Nephron progenitor cell (in vitro differentiated cells): ENCODE measurements at regions not wholly inside any gene's neighbourhood (a gene's known extent, or its start where the extent isn't known, plus 50 kb on each side); places are given as distances from the start of the nearest gene placed in this dataset.
A peak's percentile ranks its signal among the peaks of the same experiment; 100 is the strongest.

Experiments used
- DNase-seq: peaks from one replicate; pipeline ENCODE4 v3.0.0; 2021
- H3K27ac Mint-ChIP-seq: 2 replicates; pipeline ENCODE4 v1.8.0; 2021; ENCODE audit warnings: mild to moderate bottlenecking, moderate library complexity, mixed read lengths
- H3K27me3 Mint-ChIP-seq: 2 replicates; pipeline ENCODE4 v1.8.0; 2021; ENCODE audit warnings: mild to moderate bottlenecking, low read depth, mixed read lengths; ENCODE audit not compliant: poor library complexity
- H3K36me3 Mint-ChIP-seq: 2 replicates; pipeline ENCODE4 v1.8.0; 2021; ENCODE audit warnings: low read depth, mixed read lengths
- H3K4me1 Mint-ChIP-seq: 2 replicates; pipeline ENCODE4 v1.8.0; 2021; ENCODE audit warnings: mixed read lengths
- H3K4me3 Mint-ChIP-seq: 2 replicates; pipeline ENCODE4 v1.8.0; 2021; ENCODE audit warnings: mild to moderate bottlenecking, moderate library complexity, mixed read lengths
- H3K9me3 Mint-ChIP-seq: 2 replicates; pipeline ENCODE4 v1.8.0; 2021; ENCODE audit warnings: mild to moderate bottlenecking, moderate library complexity, mixed read lengths
- TF ChIP-seq, protein P1 (sequence below): fragments of 200-600 bp; sonication (generic); IDR thresholded peaks from 2 replicates; pipeline ENCODE4 v1.5.0; 2021; ENCODE audit warnings: antibody characterized with exemption

DNA sequence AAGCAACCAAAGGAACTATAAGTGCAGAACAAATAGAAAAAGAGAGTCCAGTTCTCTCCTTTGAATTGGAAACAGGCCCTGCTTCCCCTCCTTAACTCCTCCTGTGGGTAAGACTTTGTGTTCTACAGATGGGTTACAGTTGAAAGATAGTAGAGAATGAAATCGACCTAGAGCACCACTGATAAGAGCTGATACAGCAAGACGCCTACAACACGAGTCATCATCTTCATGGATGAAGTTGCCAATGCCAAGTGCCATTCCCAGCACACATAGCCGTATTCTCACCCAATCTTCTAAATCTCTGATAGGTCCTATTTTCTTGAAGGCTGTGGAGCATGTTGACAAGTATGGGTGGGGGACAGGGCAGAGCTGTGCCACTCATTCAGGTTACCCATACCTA, 99.8 kb upstream of the CAMK1G start:
- no peak overlapping the region for H3K4me3 Mint-ChIP-seq
- H3K4me1 Mint-ChIP-seq = no peaks in the 10 kb centered on the region

DNA sequence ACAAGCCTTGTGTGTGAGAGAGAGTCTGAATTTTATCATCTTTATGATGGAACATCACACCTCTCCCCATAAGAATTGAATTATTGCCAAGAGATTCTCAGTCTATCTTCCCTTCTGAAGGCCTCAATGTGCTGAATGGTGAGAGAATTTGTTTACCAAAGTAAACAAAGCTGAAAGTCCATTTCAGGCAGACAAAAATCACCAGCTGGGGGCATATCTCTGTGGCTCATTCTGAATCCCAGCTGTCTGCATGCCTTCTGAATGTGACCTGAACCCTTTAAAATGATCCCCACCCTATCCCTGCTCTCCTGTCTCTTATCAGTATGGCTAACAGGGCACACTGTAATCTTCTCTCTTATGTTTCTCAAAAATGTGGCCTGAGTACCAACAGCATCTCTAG, 99.1 kb upstream of the CAMK1G start:
- no peaks in the 10 kb centered on the region for H3K4me1 Mint-ChIP-seq
- DNase-seq = no peak
- no peaks in the 10 kb centered on the region for H3K9me3 Mint-ChIP-seq
- H3K27me3 Mint-ChIP-seq = peaks cover 15% of the 10 kb centered on the region
- H3K27ac Mint-ChIP-seq = no peak overlapping the region
- no peak overlapping the region for H3K4me3 Mint-ChIP-seq
- no peaks in the 10 kb centered on the region for H3K36me3 Mint-ChIP-seq
- TF ChIP-seq, protein P1, sequence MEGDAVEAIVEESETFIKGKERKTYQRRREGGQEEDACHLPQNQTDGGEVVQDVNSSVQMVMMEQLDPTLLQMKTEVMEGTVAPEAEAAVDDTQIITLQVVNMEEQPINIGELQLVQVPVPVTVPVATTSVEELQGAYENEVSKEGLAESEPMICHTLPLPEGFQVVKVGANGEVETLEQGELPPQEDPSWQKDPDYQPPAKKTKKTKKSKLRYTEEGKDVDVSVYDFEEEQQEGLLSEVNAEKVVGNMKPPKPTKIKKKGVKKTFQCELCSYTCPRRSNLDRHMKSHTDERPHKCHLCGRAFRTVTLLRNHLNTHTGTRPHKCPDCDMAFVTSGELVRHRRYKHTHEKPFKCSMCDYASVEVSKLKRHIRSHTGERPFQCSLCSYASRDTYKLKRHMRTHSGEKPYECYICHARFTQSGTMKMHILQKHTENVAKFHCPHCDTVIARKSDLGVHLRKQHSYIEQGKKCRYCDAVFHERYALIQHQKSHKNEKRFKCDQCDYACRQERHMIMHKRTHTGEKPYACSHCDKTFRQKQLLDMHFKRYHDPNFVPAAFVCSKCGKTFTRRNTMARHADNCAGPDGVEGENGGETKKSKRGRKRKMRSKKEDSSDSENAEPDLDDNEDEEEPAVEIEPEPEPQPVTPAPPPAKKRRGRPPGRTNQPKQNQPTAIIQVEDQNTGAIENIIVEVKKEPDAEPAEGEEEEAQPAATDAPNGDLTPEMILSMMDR = no peak

More for the DNA sequence above, 99.8 kb upstream of the CAMK1G start:
- TF ChIP-seq, protein P1 = no peak
- no peaks in the 10 kb centered on the region for H3K36me3 Mint-ChIP-seq
- DNase-seq = no peak
- H3K27me3 Mint-ChIP-seq = peaks cover 15% of the 10 kb centered on the region
- H3K27ac Mint-ChIP-seq = no peak overlapping the region
- no peaks in the 10 kb centered on the region for H3K9me3 Mint-ChIP-seq

DNA sequence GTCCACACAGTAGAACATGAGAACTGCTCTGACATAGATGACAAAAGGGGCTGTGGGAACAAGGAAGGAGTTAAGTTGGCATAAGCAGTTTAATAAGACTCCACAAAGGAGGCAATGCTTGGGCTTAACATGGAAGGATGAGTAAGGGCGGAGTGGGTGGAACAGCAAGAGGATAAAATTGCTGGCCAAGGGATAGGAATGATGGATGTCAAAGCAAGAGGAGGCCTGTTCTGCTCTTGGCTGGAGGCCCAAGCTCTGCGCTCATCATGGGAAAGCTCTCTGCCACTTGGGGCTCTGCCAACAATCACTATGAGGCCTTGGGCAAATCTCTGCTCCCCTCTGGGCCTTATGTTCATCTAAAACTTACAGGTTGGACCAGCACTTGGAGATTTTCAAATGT, 98.3 kb upstream of the CAMK1G start:
- Mint-ChIP-seq H3K9me3 (no peaks in the 10 kb centered on the region), H3K36me3 (no peaks in the 10 kb centered on the region), H3K27ac (no peak overlapping the region), H3K4me1 (no peaks in the 10 kb centered on the region), H3K4me3 (no peak overlapping the region), H3K27me3 (peaks cover 12% of the 10 kb centered on the region)
- DNase-seq = no peak
- TF ChIP-seq, protein P1 = no peak

DNA sequence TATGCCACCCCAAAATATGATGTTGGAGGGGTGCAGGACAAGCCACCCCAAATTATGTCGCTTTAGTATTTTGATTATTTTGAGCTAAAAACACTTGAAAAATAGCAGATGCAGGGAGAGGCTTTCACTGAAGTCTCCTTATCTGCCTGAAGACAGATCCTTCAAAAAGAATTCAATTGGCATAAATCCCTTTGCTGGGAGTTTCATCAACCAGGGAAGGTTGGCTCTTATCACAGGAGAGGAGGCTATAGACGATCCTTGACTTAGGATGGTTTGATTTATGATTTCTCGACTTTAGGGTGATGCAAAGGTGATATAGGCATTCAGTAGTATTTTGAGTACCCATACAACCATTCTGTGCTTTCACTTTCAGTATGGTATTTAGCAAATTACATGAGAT, 97.8 kb upstream of the CAMK1G start:
- H3K27ac Mint-ChIP-seq = no peak overlapping the region

DNA sequence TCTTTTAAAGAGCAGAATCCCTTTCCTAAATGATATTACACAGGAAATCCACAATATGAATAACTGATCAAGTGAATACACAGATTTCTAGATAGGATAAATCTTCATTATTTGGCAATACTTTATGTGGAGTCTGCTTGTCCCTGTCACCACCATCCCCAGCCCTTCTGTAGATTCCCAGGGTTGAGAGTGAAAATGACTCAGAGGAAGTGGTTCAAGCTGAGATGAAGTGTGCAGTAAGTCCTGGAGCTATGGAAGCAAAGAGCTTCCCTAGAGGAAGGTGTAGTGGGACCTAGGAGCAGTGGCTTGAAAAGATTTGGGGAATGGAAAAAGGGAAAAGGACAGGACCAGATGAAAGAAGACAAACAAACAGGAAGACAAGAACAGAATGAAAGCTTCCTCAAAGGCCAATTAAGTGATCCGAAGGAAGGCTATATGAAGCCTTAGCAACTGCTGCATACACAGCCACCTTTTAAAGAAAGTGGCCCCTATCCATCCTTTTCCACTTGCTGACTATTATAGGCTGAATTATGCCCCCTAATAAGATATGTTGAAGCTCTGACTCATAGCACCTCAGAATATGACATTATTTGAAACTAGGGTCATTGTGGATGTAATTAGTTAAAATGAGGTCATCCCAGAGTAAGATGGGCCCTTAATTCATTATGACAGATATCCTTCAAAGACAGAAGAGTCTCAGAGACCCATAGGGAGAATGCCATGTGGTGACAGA, 96.5 kb upstream of the CAMK1G start:
- no peak for DNase-seq
- Mint-ChIP-seq H3K27ac (peak overlapping the region; percentile 14), H3K9me3 (no peaks in the 10 kb centered on the region), H3K4me3 (no peak overlapping the region), H3K27me3 (peaks cover 12% of the 10 kb centered on the region), H3K36me3 (no peaks in the 10 kb centered on the region), H3K4me1 (peaks cover 9% of the 10 kb centered on the region)
- TF ChIP-seq, protein P1 = no peak

More for the DNA sequence above, 97.8 kb upstream of the CAMK1G start:
- DNase-seq = no peak
- TF ChIP-seq, protein P1 = no peak
- H3K27me3 Mint-ChIP-seq = peaks cover 12% of the 10 kb centered on the region
- no peak overlapping the region for H3K4me3 Mint-ChIP-seq
- H3K9me3 Mint-ChIP-seq = no peaks in the 10 kb centered on the region
- no peaks in the 10 kb centered on the region for H3K4me1 Mint-ChIP-seq
- no peaks in the 10 kb centered on the region for H3K36me3 Mint-ChIP-seq

DNA sequence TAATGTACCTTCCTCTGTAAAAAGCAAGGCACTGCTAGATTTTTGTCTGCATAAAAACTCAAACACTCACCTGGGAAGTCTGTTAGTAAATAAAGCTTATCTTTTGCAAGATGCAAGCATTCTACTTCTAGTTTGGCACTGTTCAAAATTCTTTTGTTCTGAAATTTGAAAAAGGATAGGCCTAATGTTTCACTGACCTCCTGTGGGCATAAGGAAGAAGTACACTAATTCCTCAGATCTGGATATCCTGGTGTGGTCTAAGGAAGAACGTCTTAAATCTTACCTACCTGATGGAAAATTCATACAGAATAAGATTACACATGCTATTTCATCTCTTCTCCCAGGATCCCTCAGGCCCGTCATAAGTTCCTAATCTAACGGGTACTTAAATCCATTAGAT, 93.5 kb upstream of the CAMK1G start:
- no peak overlapping the region for H3K4me3 Mint-ChIP-seq
- peaks cover 5% of the 10 kb centered on the region for H3K27me3 Mint-ChIP-seq
- H3K9me3 Mint-ChIP-seq = peaks cover 8% of the 10 kb centered on the region
- no peak overlapping the region for H3K27ac Mint-ChIP-seq
- DNase-seq = no peak
- peaks cover 7% of the 10 kb centered on the region for H3K36me3 Mint-ChIP-seq
- TF ChIP-seq, protein P1 = peak; percentile 40
- peaks cover 12% of the 10 kb centered on the region for H3K4me1 Mint-ChIP-seq
